Stimulated activated CD4-positive, alpha-beta T cell treated with anti-CD3 and anti-CD28 coated beads, Interleukin-1b, Interleukin-23, amount 100 ng/mL, for 48 hours (primary cell): ENCODE measurements at regions not wholly inside any gene's neighbourhood (a gene's known extent, or its start where the extent isn't known, plus 50 kb on each side); places are given as distances from the start of the nearest gene placed in this dataset.
"Not testable (repeated sequence)": the region's sequence is repeated elsewhere in the genome, so short reads cannot be mapped to it uniquely, and the experiment has no call there.

ENCODE experiments used
- DNase-seq: peaks from one replicate; pipeline ENCODE4 v3.0.0-alpha.2; 2020

DNA sequence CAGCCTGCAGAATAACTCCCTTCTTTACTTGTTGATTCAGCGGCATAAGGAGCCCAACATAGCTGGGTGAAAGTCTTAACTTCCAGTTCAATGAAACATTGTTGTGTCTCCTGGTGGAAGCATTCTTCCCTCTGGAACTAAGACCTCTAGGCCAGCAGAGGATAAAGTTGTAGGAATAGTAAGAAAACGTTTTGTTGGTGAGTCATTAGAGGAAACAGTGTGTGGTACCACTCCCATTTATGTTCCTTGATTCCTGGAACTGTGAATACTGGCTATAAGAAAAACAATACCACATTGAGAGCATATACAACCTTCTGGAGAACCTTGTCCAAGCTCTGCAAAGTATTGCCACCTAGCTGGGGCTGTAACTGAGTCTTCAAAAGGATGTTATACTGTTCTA, 737.4 kb upstream of the ZP4 start:
- DNase-seq: no peak

DNA sequence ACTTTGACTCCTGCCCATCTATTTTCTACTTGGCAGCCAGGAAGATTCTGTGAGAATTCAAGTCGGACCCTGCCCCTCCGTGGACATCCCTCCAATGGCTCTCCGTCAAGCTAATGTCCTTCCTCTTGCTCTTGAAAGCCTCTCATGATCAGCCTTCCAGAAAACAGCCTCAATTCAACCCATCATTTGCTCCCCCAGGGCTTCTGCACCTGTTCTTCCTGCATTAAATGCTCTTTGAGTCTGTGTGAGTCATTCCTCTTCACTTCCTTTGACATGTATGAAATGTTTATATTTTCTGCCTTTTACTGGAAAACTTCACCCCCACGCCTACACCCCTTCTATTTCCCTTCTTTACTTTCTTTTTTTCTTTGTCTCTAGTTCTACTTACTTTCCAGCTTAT, 734.1 kb upstream of the ZP4 start:
- DNase-seq: no peak

DNA sequence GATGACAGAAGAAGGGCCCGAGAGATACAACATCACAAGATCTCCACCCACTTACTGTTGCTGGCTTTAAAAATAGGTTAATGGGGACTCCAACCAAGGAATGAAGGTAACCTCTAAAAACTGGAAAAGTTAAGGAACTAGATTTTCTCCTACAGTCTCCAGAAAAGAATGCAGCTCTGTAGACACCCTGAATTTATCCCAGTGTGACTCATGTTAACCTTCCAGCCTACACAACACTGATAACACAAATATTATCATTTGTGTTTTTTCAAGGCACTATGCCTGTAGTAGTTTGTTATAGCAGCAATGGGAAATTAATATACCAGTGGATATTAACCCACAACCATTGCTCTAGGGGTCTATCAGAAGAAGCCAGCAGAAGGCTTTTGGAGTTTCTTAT, 730.7 kb upstream of the ZP4 start:
- DNase-seq: no peak

DNA sequence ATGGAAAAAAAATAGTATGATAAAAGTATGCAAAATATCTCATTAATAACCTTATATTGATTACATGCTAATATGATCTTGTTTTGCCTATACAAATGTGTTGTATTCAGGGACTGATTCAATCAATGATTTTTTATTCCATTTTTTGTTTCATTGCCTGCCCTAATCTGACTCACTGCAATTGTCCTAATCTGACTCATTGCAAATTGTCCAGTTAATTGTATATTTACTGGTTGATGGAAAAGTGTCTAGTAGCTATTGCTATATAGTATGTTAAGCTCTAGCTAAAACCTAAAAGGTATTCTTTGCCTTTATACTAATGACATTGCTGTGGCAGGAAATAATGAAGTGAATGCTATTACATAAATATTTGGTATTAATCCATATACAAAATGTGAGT, 728.9 kb upstream of the ZP4 start:
- no peak for DNase-seq

DNA sequence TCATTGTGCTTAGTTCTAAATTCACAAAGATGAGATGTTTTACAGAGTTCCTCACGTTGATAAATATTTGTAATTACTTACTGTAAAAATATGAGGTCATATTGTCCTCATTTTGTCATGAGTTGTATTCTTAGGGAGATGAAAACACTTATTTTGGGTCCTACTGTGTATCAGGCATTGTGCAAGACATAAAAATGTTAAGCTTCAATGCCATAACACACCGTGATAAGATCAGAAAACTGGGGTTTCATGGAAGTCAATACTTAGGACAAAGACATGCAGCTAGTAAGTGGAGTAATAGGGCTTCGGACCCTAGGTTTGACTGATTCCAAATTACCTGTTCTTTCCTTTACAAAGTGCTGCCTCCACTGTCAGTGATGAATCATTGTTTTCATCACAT, 720.7 kb upstream of the ZP4 start:
- DNase-seq: no peak

DNA sequence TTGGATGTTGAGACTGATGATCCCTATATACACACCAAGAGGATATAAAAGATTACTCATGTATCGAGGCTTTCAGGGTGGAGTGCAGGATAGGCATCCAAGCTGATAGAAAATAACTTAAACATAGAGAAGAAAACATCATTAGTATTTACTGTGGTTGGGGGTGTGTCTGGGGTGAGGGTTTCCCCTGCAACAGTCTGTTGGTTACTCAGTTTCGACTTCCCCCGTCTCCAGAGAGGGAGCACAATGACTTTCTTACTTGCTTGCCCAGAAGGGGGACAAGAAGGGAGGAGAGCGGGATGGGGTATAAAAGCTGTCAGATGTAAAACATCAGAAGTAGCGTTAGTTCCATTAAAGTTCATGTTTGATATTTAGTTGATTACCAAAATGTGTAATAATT, 717.4 kb upstream of the ZP4 start:
- no peak for DNase-seq

DNA sequence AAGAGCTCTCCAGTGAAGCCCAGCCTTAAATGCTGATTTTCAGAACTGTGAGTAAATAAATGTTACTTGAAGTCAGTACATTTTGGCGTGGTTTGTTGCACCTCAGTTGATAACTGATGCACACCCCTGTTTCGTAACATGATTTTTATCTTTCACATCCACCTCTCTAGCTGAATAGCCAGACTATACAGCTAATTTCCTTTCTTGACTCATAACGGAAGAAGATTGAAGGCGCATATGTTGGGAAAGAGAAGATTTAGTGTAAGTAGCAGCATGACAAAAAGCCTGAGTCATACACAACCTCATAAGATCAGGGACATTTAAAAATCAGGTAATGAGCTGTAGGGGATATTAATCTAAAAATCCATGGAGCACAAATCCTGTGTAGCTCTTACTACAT, 716.2 kb upstream of the ZP4 start:
- no peak for DNase-seq

DNA sequence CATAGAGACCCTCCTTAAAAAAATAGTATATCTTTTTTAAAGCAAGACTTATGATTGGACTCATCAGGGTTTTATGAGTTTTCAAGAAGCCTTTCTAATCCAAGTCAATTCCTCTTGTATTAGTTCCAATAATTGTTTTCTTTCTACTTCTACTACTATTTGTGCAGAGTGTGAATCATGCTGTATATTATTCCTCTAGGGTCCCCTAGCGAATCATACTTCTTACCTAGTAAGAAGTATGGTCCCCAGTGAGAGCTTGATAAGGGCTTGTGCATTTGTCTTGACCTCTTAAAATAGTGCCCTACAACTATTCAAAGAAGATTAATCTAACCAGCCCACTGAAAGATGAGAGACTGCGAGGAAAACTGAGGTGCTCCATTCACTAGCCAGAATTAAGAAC, 715.7 kb upstream of the ZP4 start:
- no peak for DNase-seq

DNA sequence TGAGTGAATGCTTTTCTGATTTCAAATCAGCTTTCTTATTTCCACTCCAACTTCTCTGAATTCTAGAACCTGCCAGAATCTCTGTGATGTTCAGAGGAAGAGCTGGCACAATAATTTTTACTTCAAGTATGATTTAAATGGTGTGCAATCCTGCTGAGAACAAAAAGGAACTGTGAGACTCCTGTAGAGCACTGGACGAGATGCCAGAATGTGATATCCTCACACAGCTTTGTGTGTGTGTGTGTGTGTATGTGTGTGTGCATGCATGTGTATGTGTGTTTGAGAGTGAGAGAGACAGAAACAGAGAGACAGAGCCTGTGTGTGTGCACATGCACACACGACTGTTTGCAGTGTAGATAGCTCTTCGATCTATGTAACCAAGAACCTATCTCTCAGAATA, 713.6 kb upstream of the ZP4 start:
- DNase-seq: no peak

DNA sequence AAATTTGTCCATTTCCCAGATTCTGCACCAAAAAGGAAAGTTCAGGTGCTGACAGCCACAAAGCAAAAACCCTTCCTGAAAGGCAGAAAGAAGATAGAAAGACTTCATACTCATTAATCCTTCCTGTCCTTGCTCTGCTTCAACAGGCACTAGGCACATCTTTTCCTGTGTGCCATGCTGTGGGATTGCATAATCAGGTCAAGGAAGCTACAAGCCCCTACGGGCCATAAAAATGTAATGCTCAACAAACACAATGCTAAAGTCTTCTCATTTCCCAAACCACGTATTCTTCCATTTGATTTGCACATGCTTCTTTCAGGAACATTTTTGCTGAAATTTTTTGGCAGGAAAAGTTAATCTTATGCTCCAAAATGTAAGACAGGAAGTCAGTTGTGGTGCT, 710.9 kb upstream of the ZP4 start:
- DNase-seq: not testable (repeated sequence)

DNA sequence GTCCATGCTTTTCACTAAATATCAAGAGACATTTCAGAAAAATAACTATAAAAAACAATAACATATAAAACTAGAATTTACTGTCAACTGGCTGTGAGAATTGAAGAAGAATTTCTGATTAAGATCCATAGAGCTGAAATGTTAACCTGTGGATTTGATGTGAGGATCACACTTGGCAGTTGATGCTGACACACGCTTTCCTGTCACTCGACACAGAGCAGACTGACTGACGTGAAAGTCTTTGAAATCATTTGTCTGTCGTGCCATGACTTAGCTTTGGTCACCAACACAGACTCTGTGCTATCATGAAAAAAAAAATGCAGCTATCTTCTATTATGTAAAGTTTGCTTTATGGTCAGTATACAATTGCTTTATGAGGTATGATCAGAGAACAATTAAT, 706.0 kb upstream of the ZP4 start:
- DNase-seq: no peak

DNA sequence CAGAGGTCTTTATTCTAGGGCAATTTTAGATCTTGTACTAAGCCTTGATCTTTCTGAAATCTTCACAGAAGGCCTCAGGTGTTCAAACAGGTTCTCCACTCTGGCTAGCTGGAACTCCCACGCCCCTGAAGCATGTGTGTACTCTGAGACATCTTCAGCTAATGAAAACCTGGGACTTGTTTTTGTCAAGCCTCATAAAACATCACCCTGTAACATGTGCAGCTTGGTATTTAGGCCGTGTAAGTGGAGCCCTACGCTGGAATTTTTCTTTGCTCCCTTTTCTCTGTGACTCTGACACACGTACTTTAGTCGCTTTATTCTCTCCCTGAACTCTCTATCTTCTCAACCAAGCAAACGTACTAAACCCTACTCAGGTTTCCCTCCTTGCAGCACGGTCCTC, 701.9 kb upstream of the ZP4 start:
- no peak for DNase-seq

DNA sequence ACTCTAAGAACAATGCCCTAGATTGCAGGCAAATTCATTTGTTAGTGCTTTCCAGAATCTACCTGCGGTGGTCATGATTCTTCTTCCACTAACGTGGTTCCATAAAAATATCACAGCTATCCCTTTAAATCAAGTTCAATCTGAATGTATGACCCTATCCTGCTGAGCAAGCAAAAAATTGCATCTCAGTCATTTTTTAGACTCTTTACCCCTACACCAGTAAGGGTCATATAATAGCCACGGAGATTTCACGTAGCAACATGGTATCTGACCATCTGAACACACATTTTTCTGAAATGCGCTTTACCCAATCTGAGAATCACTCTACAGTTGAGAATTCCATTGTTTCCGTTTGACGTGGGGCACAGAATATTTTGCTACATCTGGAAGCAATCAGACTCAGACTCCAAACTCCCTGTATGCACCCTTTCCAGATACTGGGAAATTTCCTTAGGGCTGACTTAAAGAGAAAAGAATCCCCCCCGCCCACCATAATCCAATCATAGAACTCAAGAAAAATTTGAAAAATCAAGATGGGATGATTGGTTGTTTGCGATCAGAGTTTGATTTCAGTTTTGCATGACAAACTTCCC, 699.2 kb upstream of the ZP4 start:
- DNase-seq: no peak

DNA sequence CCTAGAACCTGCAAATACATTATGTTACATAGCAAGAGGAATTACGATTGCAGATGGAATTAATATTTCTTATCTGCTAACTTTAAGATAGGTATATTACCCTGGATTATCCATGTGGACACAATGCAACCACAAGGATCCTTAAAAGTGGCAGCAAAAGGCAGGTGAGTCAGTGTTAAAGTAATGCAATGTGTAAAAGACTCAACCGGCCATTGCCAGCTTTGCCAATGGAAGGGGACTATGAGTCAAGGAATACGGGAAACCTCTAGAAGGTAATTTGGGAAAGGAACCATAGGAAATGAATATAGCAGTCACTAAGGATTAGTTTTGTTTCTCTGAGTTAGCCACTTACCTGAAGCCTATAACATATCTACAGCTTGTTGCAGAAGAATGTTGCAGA, 692.1 kb upstream of the ZP4 start:
- DNase-seq: no peak

DNA sequence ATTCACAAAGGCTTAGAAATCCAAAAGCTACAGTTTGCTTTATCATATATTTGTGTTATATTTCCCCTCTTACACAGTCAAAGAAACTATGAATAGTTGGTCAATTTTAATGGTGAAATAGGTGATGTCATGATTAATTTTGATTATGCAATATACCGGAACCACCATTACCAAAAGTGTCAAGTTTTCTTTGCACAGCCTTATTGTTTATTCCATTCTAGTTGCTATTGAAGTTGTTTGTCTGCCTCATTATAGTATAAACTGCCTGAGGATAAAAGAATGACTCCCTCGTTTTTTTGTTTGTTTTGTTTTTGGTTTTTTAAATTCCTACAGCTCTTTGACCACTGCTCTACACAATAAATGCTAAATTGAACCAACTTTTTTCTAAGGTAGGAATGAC, 690.6 kb upstream of the ZP4 start:
- no peak for DNase-seq

DNA sequence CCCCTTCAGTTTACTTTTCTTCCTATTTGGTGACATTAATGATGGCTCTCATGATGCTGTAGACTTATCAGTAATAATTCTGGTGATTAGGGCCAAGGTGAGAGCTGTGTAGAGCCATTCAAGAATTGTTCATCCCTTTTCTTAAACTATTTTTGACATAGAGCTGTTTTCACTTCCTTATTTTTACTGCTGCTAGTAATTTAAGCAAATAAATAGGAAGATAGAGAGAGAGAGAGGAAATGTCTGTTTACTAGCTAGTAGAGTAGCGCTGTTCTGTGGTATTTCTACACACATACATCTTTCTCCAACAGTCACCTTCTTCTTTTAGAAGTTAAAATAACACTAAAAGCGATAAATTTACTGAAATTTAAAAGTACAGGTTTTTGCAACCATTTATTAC, 678.0 kb upstream of the ZP4 start:
- no peak for DNase-seq

DNA sequence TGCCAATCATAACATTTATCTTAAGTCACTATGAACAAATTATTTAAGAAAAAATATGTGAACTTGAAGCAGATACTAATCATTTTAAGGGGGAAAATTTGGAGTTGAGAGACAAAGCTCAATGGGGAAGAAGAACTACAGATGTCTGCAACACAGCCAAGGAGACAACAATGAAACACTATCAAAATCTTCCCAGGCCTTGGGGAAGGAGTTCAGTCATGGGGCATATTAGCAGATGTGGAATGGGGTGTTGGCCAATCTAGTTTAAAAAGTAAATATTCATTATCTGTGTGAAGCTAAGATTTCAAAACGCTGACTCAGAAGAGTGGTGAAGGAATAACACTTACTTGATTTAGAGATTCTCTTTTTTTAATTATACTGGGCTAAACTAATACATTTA, 671.6 kb upstream of the ZP4 start:
- DNase-seq: no peak

DNA sequence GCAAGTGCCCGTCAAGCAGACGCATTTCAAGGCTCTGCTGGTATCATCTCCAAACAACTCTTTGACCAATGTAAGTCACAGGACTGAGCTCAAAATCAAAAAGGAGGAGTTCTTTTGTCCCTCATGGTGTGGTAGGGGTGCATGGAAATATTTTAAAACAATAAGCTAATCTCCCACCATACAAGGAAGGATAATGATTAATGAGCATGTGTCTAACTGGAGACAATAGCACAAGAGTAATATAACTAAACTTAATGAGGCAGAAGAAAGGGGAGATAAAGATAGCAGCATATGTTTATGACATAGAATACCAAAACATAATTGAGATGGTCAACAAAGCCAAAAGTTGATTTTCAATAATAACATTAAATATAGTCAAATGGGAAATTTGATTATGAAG, 668.0 kb upstream of the ZP4 start:
- no peak for DNase-seq

DNA sequence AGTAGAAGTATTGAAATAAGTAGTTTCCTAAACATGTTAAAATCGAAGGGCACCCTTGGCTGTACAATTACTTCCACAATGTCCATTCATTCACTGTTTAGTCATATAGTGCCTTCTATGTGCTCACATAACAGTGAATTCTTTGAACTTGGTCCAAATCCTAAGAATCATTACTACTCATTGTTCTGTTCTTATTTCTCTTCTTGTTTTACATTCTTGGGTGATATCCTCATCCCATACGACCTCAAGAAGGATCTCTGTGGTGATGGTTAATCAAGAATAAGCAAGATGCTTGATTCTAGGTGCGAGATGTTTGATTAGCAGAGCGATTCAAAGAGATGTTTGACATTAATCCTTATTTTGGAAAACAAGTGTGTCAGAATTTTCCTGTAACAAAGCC, 667.4 kb upstream of the ZP4 start:
- DNase-seq: no peak

DNA sequence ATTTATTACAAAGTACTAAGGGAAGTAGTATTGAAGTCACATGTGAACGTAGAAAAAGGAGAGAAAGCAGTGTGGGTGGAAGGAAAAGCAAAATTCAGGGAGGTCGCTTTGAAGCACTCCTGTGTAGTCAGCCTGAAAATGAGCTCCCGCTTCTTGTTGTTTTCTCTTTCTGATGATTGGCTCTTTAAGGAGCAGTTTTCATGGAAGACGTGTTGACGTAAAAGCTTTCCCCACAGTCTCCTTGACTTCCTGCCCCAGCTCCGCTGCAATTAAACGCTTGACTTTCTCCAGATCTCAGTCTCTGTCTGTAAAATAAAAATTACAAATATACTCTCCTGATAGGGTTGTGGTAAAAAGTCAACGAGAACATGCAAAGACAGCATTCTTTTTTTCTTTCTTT, 661.5 kb upstream of the ZP4 start:
- no peak for DNase-seq

DNA sequence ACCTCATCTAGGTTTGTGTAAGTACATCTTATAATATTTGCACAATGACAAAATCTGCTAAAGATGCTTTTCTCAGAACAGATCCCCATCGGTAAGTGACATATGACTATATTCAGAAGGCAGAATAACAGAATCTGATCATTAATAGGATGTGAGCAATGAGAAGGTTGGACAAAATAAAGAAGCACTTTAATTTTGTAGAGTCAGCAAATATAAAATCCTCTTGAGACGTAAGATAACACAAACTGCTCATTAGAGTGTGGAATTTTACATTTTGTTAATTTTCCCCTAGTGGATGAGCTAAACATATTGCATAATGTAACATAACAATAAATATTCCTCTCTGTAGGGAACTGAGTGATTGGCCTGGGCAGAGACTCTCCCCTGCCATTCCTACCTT, 658.4 kb upstream of the ZP4 start:
- no peak for DNase-seq

DNA sequence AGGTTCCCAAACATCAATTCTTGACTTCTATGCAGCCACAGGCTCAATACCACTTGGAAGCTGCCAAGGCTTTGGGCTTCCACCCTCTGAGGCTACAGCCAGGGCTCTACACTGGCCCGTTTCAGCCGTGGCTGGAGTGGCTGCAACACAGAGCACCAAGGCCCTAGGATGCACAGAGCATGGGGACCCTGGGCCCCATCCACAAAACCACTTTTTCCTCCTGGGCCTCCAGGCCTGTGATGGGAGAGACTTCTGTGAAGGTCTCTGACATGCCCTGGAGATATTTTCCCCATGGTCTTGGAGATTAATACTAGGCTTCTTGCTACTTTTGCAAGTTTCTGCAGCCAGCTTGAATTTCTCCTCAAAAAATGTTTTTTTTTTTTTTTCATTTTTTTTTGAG, 655.4 kb upstream of the ZP4 start:
- DNase-seq: no peak

DNA sequence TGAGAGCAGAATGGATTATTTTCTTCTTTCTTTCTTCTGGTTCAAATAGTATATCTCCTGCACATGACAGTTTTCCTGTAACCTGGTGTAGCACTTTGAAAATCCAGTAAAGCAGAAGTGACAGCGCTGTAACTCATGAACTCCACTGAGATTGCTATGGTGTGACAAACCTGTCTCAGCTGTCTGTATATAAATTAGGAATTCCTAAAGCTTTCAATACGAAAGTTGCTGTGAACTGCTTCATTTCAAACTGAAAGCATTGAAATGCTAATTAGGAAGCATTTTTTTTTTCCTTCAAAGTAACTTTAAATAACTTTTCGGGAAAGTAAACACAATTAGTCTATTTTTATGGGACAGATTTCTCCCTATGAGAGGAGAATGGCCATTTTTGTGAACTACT, 646.9 kb upstream of the ZP4 start:
- no peak for DNase-seq

DNA sequence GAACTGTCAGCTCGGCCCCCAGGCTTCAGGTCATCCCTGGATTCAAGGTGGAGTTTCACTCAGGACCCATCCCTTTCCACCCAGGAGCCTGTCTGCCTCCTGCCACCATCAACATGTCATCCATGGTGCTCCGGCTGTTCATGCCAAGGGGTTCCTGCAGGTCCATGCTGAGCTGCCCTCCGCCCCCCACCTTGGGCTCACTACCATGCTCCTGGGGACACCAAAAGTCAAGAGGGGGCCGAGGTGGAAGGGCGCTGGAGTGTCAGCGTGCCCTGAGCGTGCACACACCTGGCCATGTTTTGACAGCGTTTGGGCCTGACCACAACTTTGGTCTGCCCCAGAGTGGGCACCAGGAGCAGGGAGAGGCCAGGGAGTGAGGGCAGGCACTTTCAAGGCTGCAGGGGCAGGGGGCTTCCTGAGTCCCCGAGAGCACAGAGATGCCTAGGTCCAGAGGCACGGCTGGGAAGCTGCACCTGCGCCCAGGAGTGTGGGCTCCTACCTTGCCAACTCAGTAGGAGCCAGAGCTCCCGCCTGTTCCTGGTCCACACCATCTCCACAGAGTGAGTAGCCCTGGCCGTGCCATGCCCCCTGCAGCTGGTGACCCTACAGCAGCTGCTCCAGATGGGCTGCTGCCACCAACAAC, 639.6 kb upstream of the ZP4 start:
- DNase-seq: no peak

DNA sequence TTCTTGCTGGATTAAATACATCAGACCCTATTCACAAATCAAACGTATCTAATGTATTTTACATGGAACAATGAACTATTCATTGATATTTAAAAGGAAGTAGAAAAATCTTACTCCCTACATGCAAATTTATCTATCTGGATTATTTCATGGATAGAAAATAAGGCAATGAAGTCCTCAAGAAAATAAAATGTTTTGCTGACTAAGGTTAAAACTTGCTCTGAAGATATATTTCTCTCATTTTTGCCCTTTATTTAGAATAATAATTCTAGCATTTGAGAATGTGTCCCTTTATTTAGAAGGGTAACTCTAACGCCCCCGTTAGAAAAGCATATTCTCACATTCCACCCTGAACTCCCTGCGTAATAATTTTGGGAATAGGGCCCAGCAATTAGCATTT, 627.0 kb upstream of the ZP4 start:
- DNase-seq: no peak

DNA sequence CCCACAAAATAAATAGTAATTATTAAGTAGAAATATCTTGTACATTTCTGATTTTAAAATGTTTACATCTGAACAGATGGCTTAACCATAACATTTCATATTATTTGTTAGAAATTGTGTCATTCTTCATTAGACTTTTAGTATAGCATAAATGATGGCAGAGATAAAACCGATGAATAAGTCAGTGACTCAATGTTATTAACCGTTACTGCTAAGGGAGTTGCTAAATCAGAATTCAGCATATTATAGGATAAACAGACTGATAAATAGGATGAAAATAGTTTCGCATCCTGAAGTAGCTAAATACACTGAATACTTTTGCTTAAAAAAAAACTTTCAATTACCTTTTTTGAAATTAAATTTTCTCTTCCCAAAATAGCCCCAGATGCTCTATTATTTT, 610.6 kb upstream of the ZP4 start:
- DNase-seq: no peak
